ENCODE measurements at regions not wholly inside any gene's neighbourhood (a gene's known extent, or its start where the extent isn't known, plus 50 kb on each side); places are given as distances from the start of the nearest gene placed in this dataset.

DNA sequence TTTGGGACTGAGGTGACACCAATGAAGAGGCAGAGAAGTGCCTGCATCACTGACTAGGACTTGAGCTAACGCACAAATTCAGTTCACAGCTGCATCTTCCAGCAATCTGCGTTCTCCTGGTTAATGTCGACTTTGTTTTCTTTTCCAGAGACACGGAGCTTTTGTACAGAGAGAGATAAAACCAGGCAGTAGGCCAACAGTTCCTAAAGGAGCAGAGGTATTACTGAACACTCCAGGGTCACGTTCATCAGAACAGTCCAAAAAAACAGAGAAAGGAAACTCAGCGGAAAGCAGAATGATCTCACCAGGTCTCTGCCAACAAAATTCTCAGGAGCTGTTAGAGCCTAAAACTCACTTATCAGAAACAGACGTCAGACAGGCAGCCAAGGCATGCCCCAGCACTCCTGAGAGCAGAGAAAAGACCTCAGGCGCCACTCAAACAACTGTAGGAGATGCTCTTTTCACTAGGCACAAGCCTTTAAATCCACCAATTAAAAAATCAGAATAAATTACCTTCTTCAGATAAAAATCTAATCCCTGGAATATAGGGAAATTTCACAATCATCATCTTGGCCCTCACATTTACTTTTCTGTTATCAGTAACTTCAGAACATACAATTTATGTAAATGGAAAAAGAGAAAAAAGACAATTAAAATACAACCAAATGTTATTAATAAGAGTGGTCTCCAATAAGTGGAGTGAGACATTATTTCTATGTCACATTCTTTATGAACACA lies 95.9 kb upstream of the SPTBN1 start:
- DNase-seq = no peak
- intact Hi-C loops (cut with DNase I) = no loop called here

DNA sequence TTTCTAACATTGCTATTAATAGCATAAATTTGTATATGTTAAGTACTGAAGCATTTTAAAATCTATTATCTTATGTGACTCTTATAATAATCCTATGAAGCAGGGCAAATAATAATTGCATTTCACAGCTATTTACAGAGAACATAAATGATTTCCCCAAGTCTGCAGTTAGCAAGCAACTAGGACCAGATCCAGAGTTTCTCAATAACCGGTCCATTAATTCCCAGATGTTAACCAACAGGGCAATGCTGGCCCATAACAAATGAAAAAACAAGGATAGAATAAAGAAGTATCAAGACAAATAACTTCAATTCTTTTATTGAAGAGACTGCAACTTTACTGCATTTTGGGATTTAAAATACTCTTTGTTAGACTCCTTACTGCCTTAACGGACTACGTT lies 91.7 kb upstream of the SPTBN1 start:
- DNase-seq = no peak
- intact Hi-C loops (cut with DNase I) = no loop called here

DNA sequence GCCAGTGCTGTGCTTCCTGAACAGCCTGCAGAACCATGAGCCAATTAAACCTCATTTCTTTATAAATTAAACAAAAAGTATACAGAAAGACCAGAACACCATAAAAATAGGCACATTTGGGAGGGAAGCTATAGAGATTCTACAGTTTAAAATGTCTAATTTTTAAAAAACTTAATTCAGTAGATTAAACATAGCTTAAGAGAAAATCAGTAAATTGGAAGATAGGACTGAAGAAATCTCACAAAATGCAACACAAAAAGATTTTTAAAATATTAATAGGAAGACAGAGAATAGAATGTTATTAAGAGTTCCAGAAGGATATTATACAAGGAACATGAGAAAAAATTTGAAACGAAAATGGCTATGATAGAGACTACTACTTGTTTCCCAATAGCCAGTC lies 90.5 kb upstream of the SPTBN1 start:
- intact Hi-C loops (cut with DNase I) = no loop called here

DNA sequence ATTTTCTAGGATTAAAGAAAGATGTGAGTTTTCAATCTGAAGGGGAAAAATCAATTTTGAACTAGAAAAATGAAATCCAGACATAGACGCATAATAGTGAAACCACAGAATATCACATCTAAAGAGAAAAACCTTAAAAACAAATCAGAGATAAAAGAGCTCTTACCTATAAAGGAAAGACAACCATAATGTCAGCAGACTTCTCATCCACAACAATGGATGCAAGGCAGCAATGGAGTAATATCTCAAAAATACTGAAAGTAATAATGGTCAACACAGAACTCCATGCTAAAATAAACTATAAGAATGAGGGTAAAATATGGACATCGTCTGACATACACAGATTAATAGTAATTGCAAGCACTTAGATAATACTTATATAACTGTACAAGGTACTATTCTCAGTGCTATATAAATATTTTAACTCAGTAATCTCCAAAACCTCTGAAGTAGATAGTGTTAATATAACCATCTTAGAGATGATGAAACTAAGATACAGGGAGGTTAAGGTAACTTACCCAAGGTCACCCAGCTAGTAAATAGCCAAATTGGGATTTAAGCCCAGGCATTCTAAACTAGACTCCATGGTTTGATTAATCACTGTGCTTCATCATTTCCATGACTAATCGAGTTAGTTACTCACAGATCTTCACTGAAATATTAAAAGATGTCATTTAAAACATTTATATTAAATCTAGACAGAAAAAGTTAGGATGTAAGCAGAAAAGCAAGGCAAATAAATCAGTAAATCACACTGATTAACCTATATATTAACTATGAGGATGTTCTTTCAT lies 89.4 kb upstream of the SPTBN1 start:
- intact Hi-C loops (cut with DNase I) = no loop called here
- no peak for DNase-seq

More for the DNA sequence above, 90.5 kb upstream of the SPTBN1 start:
- no peak for DNase-seq

DNA sequence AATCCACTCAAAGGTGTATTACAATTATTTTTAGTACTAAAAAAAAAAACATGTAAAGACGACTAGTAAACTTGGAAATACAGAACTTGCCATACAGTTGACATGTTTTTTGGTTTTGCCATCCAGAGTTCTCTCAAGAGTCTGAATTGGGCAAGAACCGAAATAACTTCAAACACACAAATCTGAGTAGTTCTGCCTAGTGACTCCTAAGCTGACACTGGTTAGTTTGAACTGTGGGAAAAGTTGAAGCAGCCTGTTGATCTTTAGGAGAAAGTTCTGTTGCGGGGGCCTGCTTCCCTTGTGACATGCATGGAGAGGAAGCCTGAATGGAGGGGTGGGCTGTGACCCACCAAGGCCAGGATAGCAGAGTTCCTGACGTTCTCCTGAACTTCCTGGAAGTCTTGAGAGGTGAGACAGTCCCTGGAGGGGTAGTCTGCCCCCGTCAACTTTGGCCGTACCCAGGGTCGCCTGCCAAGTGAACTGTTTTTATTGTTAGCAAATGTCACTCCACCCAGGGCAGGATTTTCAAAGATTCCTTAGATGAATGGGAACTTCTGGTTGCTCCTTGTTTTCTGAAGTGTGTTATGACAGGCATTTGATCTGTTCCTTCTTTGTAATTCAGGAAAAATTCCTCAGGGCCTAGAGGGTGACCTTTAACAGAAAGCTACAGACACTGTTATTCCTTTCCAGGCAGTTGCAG lies 85.6 kb upstream of the SPTBN1 start:
- intact Hi-C loops (cut with DNase I) = no loop called here
- no peak for DNase-seq

DNA sequence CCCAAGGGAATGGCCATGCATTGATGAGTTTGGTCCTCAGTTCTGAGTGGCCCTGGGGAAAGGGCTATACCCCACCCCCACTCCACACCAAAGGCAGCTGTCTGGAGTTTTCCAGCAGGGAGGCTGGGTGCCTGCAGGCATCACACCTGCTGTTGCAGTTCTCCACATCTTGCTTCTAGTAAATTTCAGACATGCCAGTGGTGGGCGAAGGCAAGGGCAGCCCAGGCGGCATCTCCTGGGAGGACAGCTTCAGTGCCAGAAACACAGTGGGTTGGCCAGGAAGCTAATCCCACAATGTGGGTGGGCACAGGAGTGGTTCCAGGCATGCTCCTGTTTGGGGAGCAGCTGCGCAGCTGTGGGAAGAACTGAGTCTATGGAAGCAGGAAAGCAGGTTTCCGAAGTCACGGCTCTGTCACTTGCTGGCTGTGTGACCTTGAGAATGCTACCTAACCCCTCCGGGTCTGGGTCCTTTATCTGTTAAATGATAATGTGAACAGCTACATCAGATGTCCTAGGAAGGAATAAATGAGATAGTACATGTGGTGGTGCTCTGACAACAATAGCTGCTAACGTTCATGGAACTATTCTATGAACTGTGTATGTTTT lies 84.6 kb upstream of the SPTBN1 start:
- intact Hi-C loops (cut with DNase I) = no loop called here
- peak in 2 of 10 donors; percentile 22 to 75 for DNase-seq

DNA sequence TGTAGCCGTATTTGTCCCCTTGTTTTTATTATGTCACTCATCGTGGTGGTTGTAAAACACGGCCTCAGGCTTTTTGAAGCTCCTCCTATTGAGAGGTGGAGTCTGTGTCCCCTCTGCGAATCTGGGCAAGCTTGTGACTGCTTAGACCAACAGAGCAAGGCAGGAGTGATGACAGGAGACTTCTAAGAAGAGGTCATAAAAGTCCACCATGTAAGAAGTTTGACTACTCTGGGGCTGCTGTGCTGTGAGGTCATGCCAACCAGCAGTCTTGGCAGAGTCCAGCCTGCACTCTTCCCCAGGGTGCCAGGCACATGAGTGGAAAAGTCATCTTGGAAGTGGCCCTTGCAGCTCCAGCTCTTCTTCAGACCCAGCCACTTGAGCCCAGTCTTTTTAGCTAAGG lies 83.8 kb upstream of the SPTBN1 start:
- DNase-seq = no peak
- intact Hi-C loops (cut with DNase I) = no loop called here

DNA sequence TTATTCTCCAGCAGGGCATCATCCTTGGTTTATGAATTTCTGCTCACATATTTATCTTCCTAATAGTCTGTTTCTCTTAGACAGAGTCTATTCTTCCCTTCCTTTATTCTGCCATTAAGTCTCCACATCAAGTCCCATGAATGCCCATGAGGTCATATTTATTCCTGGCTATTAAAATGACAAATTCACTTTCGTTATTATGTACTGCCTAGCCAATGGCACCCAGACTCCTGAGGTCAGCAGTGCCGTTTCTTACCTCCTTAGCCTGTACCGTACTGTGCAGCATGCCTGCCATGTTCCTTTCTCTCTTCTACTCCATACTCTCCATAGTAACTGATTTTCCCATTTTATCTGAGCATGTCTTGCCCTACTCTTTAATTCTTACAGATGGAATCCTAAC lies 82.3 kb upstream of the SPTBN1 start:
- intact Hi-C loops (cut with DNase I) = no loop called here
- DNase-seq = no peak

DNA sequence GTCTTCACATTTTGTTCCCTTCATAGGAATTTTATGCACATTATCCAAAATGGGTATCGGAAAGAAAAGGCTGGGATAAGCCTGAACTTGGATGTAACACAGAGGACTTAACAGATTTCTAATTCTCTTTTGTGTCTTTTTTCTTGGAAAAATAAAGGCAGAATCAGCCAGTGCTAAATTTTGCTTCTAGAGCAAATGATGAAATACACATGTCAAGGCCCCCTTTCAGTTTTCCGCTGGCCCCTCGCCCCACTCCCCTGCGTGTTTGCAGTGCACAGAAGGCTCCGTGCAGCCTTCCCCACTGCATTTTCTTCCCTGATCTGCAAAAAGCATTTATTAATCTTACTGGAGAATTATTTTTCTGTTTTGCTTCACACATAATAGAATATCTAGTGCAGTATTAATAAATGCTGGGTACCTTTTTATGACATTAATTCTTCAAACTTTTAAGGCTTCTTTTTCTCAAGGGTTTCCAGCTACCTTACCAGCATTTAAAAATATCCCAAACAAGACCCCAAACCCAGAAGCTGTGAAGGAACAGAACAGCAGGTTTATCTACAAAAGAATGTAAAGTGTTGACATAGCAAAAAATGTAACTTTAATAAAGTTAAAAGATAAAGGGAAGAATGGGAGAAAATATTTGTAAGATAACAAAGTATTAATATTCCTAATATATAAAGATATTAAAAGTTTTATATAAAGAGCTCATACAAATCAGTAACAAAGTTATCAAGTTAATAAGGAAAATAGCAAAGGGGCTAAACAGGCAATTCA lies 81.3 kb upstream of the SPTBN1 start:
- intact Hi-C loops (cut with DNase I) = no loop called here
- DNase-seq = no peak

DNA sequence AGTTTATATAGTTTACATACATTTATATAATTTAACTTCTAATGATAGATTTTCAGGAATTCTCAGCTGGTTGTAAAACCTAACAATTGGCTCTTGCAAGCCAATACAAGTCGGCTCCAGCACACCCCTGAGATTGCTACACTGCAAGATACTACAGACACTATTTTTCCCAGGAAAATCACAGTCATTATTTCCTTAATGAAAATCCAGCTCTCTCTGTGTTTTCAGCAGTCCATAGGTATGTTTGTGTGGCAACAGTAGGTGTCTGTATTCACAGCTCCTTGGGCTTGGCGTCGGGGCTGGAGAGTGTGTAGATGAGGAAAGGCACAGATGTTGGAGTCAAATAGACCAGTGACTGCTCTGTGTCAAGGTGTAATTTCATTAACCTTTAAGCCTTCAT lies 78.7 kb upstream of the SPTBN1 start:
- intact Hi-C loops (cut with DNase I) = no loop called here
- DNase-seq = no peak

DNA sequence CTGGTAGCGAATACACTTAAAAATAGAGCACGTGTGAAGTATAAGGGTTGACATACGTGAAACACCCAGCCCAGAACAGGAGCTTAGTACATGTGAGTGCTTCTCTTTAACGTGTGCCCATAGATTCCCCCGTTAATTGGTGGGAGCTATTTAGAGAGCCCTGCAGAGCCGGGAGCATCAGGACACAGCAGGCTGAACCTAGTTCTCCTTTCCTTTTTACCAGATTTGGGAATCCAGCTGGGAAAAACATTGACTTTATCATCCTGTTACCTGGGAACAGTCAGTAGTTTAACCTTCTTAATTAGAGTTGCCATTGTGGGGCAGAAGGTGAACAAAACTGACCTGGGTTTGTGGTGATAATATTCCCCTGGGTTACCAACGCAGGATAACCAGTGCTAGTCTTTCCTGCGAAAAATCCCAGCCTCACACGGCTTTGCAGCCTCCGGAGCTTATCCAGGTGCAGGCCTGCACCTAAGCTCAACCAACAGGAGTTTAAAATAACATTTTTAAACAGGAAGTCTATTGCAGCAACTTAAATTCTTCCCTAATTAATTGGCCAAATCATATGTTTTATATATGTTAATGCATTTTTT lies 78.1 kb upstream of the SPTBN1 start:
- DNase-seq = no peak
- intact Hi-C loops (cut with DNase I) = no loop called here

DNA sequence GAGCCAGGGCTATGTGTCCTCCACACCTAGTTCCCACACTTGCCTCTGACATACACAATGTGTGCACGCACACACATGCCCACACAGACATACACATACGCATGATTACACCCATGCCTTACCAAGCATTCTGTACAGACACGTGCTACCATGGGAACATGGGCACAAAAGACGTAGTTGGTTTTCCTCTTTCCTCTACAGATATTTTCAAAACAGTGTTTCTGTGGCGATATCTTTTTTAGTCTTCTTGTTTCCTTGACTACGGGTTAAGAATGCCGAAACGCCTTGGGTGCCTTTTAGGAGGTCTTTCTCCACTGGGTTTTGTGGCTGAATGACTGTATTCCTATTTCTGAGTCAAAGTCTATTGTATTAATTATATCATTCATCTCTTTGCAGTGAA lies 75.5 kb upstream of the SPTBN1 start:
- no peak for DNase-seq
- intact Hi-C loops (cut with DNase I) = loop anchor here (10.0 kb wide), 2 partner anchors 46 to 74 kb away; partner anchors contain the start of gene SPTBN1

DNA sequence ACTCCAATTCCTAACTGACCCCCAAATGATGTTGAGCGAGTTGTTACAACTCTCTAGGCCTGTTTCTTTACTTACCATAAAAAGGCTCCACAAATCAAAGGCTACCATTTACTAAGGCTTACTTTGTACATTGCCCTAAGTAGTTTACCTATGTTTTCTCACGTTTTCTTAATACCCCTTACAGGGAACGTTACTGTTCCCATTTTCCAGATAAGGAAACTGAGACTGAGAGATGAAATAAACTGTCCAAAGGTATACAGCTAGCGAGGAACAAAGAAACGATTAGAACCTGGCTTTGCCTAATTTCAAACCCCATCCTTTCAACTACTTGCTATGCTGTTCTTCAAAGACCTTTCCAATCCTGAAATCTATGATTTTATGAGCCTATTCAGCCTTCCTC lies 74.8 kb upstream of the SPTBN1 start:
- intact Hi-C loops (cut with DNase I) = loop anchor here (10.0 kb wide), 2 partner anchors 46 to 74 kb away; partner anchors contain the start of gene SPTBN1
- no peak for DNase-seq

DNA sequence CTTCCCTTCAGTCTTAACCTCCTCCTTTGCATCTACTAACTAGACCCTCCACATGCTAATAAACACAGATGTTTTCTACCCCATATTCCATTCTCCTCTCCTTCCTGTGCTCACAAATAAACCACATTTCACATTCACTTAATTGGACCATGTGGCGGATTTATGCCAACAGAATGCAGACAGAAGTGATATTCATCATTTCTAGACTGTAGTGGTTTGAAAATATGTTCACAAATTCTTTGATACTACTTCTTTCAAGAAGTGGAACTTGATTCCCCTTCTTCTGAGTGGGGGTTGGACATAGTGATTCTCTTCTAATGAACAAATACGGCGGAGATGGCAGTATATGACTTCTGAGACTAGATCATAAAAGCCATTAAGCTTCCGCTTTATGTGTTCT lies 73.5 kb upstream of the SPTBN1 start:
- no peak for DNase-seq
- intact Hi-C loops (cut with DNase I) = loop anchor here (10.0 kb wide), 2 partner anchors 48 to 72 kb away; partner anchors contain the start of gene SPTBN1

DNA sequence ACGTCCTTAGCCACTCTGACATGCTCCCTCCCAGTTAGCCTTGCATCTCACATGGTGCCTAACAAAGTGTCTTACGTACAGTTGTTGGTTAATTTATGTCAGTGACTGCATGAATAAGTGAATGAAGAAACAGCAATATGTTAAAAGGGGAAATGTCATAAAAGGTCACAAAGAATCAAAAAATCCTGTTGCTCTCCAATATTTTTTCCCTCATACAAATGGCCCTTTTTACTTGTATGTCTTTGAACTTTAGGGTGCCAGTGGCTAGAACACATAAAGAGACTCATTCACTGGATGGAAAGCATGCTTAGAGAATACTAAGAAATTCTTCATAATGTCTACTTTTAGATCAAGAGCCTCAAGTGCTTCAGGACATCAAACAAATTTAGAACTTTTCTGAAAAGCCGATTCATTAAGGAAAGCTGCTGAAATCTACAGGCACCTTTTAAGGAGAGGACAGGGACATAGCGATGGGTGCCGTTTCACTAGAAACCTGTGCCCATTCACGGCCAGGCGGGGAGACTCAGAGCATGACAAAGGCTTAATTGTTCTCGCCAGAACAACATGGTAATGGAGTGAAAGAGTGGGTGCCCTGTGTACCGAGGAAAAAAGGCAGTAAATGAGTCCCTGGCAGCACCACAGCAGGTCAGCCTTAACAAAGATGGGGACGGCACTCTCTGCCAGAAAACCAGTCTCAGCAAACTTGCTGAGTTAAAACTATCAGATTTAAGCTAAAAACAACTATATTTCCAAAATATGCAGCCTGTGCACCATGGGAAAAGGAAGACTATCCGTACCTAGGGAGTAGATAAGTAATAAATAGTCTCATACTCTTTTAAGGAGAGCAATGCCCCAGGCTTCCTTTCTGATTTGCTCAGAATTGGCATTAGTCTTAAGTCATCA lies 71.6 kb upstream of the SPTBN1 start:
- intact Hi-C loops (cut with DNase I) = loop anchor here (10.0 kb wide), 2 partner anchors 50 to 70 kb away; partner anchors contain the start of gene SPTBN1
- DNase-seq = peak; percentile 41 to 94 (median 65)

DNA sequence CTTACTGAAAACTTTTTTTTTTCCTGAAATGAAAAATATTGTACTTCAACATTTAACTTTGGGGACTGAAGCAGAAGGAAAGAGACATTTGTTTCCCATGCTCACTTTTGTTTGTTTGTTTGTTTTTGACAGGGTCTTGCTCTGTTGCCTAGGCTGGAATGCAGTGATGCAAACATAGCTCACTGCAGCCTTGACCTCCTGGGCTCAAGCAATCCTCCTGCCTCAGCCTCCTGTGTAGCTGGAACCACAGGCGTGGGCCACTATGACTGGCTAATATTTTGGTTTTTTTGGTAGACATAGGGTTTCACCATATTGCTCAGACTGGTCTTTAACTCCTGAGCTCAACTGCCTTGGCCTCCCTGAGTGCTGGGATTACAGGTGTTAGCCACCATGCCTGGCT lies 70.9 kb upstream of the SPTBN1 start:
- DNase-seq = no peak
- intact Hi-C loops (cut with DNase I) = loop anchor here (10.0 kb wide), 2 partner anchors 50 to 70 kb away; partner anchors contain the start of gene SPTBN1

DNA sequence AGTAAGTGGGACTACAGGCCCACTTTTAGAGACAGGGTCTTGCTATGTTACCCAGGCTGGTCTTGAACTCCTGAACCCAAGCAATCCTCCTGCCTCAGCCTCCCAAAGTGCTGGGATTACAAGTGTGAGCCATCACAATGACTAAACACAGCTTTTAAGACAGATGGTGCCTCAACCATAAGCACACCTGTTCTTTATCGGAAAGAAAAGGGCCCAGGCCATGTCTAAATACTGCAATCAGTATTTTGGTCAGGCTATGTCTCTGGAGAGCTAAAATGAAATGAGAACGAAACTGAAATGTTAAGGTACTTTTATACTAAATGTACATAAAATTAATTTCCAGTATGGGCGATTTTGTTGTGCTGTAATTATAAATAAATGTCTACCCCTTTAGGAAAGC lies 69.5 kb upstream of the SPTBN1 start:
- no peak for DNase-seq
- intact Hi-C loops (cut with DNase I) = loop anchor here (10.0 kb wide), 2 partner anchors 52 to 68 kb away; partner anchors contain the start of gene SPTBN1

Measured in posterior cingulate gyrus (tissue), 11 donors.